ENCODE measurements at regions not wholly inside any gene's neighbourhood (a gene's known extent, or its start where the extent isn't known, plus 50 kb on each side); places are given as distances from the start of the nearest gene placed in this dataset.

- TF ChIP-seq EP300 (IDR thresholded peaks at IDR 0.05; ENCODE audit: low read depth) (no peak), POLR2A (IDR thresholded peaks at IDR 0.05) (no peak), CTCF (IDR thresholded peaks at IDR 0.05) (no peak), POLR2AphosphoS5 (IDR thresholded peaks at IDR 0.05) (no peak)
- H3K27me3 ChIP-seq, result no peaks in the 10 kb centered on the region
- no peaks in the 10 kb centered on the region for H3K36me3 ChIP-seq
- H3K4me3 ChIP-seq, result no peak overlapping the region
- H3K4me1 ChIP-seq, result no peaks in the 10 kb centered on the region
- H3K27ac ChIP-seq, result no peak overlapping the region
- no peaks in the 10 kb centered on the region for H3K9me3 ChIP-seq
- WGBS, 2 donors (ENCODE audit: low coverage in 1 of 2), result 87 to 100% methylated on average over 1 to 5 of the region's 5 CpGs
- no peak for DNase-seq
- intact Hi-C loops (cut with DNase I; ENCODE audit: low total_unique reads) (no loop called here), in situ Hi-C loops (cut with MboI; ENCODE audit: low pct_ligation_motif_present in 1 of 4, low pct_unique_long_range_greater_than_20kb in 1 of 4, low sequenced_read_pairs in 3 of 4) (no loop called here)
Observed at GRCh38 chr5:3035452-3035851, 284.0 kb upstream of the IRX2 start.

DNA sequence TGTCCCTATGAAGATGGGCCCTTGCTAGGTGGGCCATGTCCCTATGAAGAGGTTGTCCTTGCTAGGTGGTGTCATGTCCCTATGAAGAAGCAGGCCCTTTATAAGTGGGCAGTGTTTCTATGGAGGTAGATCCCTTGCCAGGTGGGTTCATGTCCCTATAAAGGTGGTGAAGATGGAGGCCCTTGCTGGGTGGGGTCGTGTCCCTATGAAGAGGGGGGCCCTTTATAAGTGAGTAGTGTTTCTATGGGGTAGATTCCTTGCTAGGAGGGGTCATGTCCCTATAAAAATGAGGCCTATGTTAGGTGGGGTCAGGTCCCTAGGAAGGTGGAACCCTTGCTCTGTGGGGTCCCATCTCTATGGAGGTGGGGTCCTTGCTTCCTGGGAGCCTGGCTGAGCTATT is 283.4 kb upstream of the IRX2 start:
- intact Hi-C loops (cut with DNase I; ENCODE audit: low total_unique reads), result no loop called here
- Histone ChIP-seq H3K4me3 (no peak overlapping the region), H3K27me3 (no peaks in the 10 kb centered on the region), H3K4me1 (no peaks in the 10 kb centered on the region), H3K36me3 (no peaks in the 10 kb centered on the region), H3K27ac (no peak overlapping the region), H3K9me3 (no peaks in the 10 kb centered on the region)
- no peak for DNase-seq
- in situ Hi-C loops (cut with MboI; ENCODE audit: low pct_ligation_motif_present in 1 of 4, low pct_unique_long_range_greater_than_20kb in 1 of 4, low sequenced_read_pairs in 3 of 4), result no loop called here
- 26% methylated on average over 1 of the region's 1 CpG; no CpG with 5 or more reads in 1 of the 2 donors for WGBS, 2 donors (ENCODE audit: low coverage in 1 of 2)
- no peak for TF ChIP-seq POLR2AphosphoS5 (IDR thresholded peaks at IDR 0.05)
- no peak for TF ChIP-seq EP300 (IDR thresholded peaks at IDR 0.05; ENCODE audit: low read depth)
- no peak for TF ChIP-seq CTCF (IDR thresholded peaks at IDR 0.05)
- no peak for TF ChIP-seq POLR2A (IDR thresholded peaks at IDR 0.05)

GRCh38 chr5:3034449-3034848 is 283.0 kb upstream of the IRX2 start:
- WGBS, 2 donors (ENCODE audit: low coverage in 1 of 2), result 58 to 100% methylated on average over 1 to 3 of the region's 3 CpGs
- in situ Hi-C loops (cut with MboI; ENCODE audit: low pct_ligation_motif_present in 1 of 4, low pct_unique_long_range_greater_than_20kb in 1 of 4, low sequenced_read_pairs in 3 of 4), result no loop called here

DNA sequence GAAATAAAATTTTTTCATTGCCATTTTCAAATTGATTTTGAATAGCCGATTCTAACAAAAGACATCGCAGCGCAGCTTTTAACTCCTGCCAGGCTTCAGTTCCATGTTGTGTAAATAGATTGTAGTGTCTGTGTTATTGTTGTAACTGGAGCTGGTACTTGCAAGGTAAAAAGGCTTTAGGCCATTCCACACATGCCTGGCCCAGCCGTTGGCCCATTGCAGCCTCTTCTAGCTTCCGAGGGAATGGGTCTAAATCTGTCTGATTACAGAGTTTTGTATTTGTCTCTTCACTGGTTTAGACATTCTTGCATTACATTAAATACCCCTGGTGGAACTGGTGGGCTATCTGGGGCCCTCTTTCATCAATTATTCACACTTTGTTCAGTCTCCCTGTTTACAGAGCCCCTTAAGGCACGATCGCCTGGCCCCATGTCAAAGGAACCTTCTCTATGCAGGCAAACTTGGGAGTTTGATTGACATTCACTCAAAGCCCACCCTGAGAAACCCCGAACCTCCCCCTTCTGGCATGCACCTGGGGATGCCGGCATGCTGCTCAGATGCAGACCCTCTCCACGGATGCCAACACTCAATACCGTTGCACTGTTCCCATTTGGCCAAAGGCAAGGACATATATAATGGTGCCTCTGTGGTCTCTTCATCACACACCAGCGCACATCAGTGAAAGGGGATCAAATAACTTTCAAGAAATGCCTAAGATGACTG is 281.7 kb upstream of the IRX2 start:
- H3K27me3 ChIP-seq, result no peaks in the 10 kb centered on the region
- no peaks in the 10 kb centered on the region for H3K36me3 ChIP-seq
- intact Hi-C loops (cut with DNase I; ENCODE audit: low total_unique reads), result no loop called here
- TF ChIP-seq EP300 (IDR thresholded peaks at IDR 0.05; ENCODE audit: low read depth), result no peak
- TF ChIP-seq CTCF (IDR thresholded peaks at IDR 0.05), result no peak
- TF ChIP-seq POLR2AphosphoS5 (IDR thresholded peaks at IDR 0.05), result no peak
- TF ChIP-seq POLR2A (IDR thresholded peaks at IDR 0.05), result no peak
- H3K4me3 ChIP-seq, result no peak overlapping the region
- H3K4me1 ChIP-seq, result no peaks in the 10 kb centered on the region
- no peak overlapping the region for H3K27ac ChIP-seq
- 81 to 84% methylated on average over 5 to 12 of the region's 12 CpGs for WGBS, 2 donors (ENCODE audit: low coverage in 1 of 2)
- in situ Hi-C loops (cut with MboI; ENCODE audit: low pct_ligation_motif_present in 1 of 4, low pct_unique_long_range_greater_than_20kb in 1 of 4, low sequenced_read_pairs in 3 of 4), result no loop called here
- DNase-seq, result no peak
- H3K9me3 ChIP-seq, result no peaks in the 10 kb centered on the region

More at GRCh38 chr5:3034449-3034848, 283.0 kb upstream of the IRX2 start:
- Histone ChIP-seq H3K36me3 (no peaks in the 10 kb centered on the region), H3K4me1 (no peaks in the 10 kb centered on the region), H3K27ac (no peak overlapping the region), H3K9me3 (no peaks in the 10 kb centered on the region), H3K27me3 (no peaks in the 10 kb centered on the region), H3K4me3 (no peak overlapping the region)
- DNase-seq, result no peak
- intact Hi-C loops (cut with DNase I; ENCODE audit: low total_unique reads), result no loop called here
- TF ChIP-seq POLR2AphosphoS5 (IDR thresholded peaks at IDR 0.05), result no peak
- no peak for TF ChIP-seq EP300 (IDR thresholded peaks at IDR 0.05; ENCODE audit: low read depth)
- TF ChIP-seq POLR2A (IDR thresholded peaks at IDR 0.05), result no peak
- TF ChIP-seq CTCF (IDR thresholded peaks at IDR 0.05), result no peak

Data from transverse colon (tissue), 4 donors.